Left ventricle myocardium inferior (tissue), 1 donor: ENCODE measurements at regions not wholly inside any gene's neighbourhood (a gene's known extent, or its start where the extent isn't known, plus 50 kb on each side); places are given as distances from the start of the nearest gene placed in this dataset.

Experiments used
- DNase-seq: peaks from one replicate; pipeline ENCODE4 v3.0.0-alpha.2; 2020
- H3K27ac ChIP-seq: fragments of 200-600 bp; replicated peaks from 2 replicates; pipeline ENCODE4 v1.8.0; 2021
- H3K27me3 ChIP-seq: fragments of 200-600 bp; 2 replicates; pipeline ENCODE4 v1.8.0; 2021; ENCODE audit warnings: low read depth
- H3K36me3 ChIP-seq: fragments of 200-600 bp; 2 replicates; pipeline ENCODE4 v1.8.0; 2021
- H3K4me1 ChIP-seq: fragments of 200-600 bp; 2 replicates; pipeline ENCODE4 v1.8.0; 2021
- H3K4me3 ChIP-seq: fragments of 200-600 bp; 2 replicates; pipeline ENCODE4 v1.8.0; 2021; ENCODE audit warnings: mild to moderate bottlenecking, moderate library complexity
- H3K9me3 ChIP-seq: fragments of 200-600 bp; replicated peaks from 2 replicates; pipeline ENCODE4 v1.8.0; 2021
- intact Hi-C: fragments of 100-400 bp; cut with micrococcal nuclease; formaldehyde crosslinking; loops from one replicate; pipeline ENCODE4 v1.11.0; 2022
- TF ChIP-seq, protein P1 (sequence below): fragments of 200-600 bp; IDR thresholded peaks from 2 replicates; pipeline ENCODE4 v1.8.0; 2021; ENCODE audit warnings: antibody characterized with exemption, mild to moderate bottlenecking, borderline replicate concordance
- donor health status: DM: no; HTN: yes; CAD: no; lungs with severe emphysema.

DNA sequence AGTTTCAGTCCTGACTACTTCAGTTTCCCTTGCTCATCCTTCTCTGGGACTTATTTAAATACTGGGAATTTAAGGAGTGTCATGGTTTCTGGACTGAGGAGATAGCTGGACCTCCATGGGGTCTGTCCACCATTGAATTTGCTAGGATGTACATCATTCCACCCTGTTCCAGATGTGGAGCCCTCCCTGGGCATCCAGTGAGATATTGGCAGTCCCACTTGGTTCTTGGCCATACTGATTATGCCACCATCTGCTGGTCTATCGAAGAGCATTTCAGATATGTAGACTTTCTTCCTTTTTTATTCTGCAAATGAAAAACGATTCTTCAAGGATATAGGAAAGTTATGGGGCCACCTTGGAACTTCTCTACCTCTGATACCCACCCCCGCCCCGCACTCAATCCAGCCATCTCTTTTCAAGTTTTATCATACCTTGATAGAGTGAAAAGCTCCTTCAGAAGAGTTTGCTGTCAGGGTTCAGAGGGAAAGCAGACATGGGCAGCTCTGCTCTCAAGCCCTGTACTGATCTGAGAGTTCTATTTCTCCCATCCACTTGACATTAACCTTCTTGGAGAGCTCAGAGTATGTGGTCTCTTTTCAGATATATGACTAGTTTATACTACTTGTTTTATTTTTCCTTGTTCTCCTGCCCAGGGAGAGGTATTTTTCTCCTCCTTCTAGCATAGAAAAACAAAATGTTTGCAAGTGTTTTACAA is 490.7 kb upstream of the SGCD start:
- no peaks in the 10 kb centered on the region for H3K9me3 ChIP-seq
- H3K4me1 ChIP-seq, result peaks cover 5% of the 10 kb centered on the region
- H3K36me3 ChIP-seq, result no peaks in the 10 kb centered on the region
- H3K4me3 ChIP-seq, result no peak overlapping the region
- no peak for DNase-seq
- H3K27ac ChIP-seq, result no peak overlapping the region
- H3K27me3 ChIP-seq, result no peaks in the 10 kb centered on the region
- intact Hi-C loops, result no loop called here
- TF ChIP-seq, protein P1, sequence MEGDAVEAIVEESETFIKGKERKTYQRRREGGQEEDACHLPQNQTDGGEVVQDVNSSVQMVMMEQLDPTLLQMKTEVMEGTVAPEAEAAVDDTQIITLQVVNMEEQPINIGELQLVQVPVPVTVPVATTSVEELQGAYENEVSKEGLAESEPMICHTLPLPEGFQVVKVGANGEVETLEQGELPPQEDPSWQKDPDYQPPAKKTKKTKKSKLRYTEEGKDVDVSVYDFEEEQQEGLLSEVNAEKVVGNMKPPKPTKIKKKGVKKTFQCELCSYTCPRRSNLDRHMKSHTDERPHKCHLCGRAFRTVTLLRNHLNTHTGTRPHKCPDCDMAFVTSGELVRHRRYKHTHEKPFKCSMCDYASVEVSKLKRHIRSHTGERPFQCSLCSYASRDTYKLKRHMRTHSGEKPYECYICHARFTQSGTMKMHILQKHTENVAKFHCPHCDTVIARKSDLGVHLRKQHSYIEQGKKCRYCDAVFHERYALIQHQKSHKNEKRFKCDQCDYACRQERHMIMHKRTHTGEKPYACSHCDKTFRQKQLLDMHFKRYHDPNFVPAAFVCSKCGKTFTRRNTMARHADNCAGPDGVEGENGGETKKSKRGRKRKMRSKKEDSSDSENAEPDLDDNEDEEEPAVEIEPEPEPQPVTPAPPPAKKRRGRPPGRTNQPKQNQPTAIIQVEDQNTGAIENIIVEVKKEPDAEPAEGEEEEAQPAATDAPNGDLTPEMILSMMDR, result no peak

DNA sequence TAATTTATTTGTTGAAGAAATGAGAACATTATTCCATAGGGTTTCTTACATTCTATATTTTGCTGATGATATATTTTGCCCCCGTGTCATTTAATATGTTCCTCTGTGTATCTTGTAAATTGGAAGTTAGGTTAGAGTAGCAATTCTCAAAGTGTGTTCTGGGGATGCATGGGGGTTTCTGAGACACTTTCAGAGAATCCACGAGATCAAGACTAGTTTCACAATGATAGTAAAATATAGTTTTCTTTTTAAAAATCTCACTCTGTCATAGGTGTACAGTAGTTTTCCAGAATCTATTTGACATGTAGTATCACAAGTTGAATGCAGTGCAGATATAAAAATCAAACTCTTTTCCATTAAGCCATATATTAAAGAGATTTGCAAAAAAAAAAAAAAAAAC is 488.6 kb upstream of the SGCD start:
- TF ChIP-seq, protein P1, result no peak
- no peak for DNase-seq
- no peaks in the 10 kb centered on the region for H3K9me3 ChIP-seq
- intact Hi-C loops, result no loop called here
- H3K4me3 ChIP-seq, result no peak overlapping the region
- no peak overlapping the region for H3K27ac ChIP-seq
- peaks cover 5% of the 10 kb centered on the region for H3K4me1 ChIP-seq
- H3K36me3 ChIP-seq, result no peaks in the 10 kb centered on the region
- no peaks in the 10 kb centered on the region for H3K27me3 ChIP-seq

DNA sequence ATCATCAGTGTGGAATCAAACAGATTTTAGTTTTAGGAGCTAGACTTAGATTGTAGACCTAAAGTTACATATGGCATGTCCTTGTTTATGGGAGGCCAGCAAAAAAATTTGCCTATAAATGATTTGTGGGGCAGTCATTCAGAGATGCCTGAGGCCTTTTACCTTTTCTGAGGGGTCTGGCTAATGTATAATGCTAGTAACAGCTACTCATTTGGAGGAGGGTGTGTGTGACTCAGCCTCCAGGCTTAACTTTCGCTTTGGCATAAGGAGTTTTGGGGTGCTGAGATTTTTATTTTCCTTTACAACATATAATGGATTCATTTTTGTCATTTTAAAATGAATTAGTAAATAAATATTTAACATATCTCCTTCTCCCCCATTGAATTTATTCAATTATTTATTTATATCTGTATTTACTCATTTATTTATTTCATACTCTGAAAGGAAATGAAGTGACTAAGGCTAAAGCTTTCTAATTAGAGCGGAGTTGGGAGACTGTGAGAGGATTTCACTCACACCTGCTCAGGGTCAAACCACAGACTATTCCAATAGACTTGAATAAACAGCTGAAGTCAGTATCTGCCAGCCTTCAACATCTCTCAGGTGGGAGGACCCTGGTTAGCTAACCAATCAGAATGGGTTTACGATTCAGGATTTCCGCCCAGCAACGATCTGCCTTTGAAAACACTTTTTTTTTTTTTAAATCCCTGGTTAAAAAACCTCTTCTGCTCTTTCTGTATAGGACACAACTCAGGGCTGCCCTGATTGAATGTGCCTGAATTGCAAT is 487.5 kb upstream of the SGCD start:
- TF ChIP-seq, protein P1, result no peak
- Histone ChIP-seq H3K4me1 (peaks cover 5% of the 10 kb centered on the region), H3K27ac (no peak overlapping the region), H3K27me3 (no peaks in the 10 kb centered on the region), H3K4me3 (no peak overlapping the region), H3K9me3 (no peaks in the 10 kb centered on the region), H3K36me3 (no peaks in the 10 kb centered on the region)
- DNase-seq, result no peak
- intact Hi-C loops, result no loop called here

DNA sequence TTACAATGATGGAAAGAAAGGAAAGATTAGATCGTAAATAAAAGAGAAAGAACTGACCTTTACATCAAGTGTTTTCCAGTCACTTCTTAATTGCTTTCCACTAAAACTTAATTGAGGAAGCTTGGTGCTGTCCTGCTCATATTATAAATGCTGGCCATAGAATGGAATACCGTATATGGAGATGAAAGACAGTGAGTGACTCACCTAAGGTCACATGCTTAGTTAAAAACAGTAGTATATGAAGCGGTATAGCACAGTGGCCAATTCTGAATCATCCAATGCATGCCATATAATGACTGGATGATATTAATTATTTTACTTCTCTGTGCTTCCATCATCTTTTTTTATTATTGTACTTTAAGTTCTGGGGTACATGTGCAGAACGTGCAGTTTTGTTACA is 482.4 kb upstream of the SGCD start:
- H3K4me3 ChIP-seq, result no peak overlapping the region
- intact Hi-C loops, result no loop called here
- no peak overlapping the region for H3K27ac ChIP-seq
- H3K36me3 ChIP-seq, result no peaks in the 10 kb centered on the region
- peaks cover 3% of the 10 kb centered on the region for H3K4me1 ChIP-seq
- no peaks in the 10 kb centered on the region for H3K27me3 ChIP-seq
- no peaks in the 10 kb centered on the region for H3K9me3 ChIP-seq
- TF ChIP-seq, protein P1, result no peak
- DNase-seq, result no peak

DNA sequence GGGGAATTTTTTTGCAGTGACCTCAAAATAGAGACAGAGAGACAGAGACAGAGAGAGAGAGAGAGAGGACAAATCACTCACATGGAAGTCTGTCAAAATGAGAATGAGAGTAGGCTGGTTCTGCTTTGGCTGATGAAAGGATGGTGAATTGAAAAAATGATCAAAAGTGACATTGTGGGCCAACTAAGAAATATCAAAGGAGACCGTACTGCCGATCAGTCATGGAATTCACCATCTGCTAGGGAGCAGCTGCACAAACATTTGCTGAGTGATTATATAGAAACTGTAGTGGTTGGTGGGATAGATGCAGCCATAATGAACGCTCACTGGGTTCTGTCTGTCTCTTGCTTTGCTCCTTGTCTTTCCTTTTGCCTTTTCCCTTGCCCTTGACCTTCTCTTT is 476.6 kb upstream of the SGCD start:
- TF ChIP-seq, protein P1, result no peak

More for the DNA sequence above, 476.6 kb upstream of the SGCD start:
- intact Hi-C loops, result no loop called here
- no peak overlapping the region for H3K27ac ChIP-seq
- H3K36me3 ChIP-seq, result no peaks in the 10 kb centered on the region
- H3K4me1 ChIP-seq, result peaks cover 18% of the 10 kb centered on the region
- no peak overlapping the region for H3K4me3 ChIP-seq
- no peaks in the 10 kb centered on the region for H3K9me3 ChIP-seq
- no peak for DNase-seq
- H3K27me3 ChIP-seq, result no peaks in the 10 kb centered on the region
